ENCODE measurements at regions not wholly inside any gene's neighbourhood (a gene's known extent, or its start where the extent isn't known, plus 50 kb on each side); places are given as distances from the start of the nearest gene placed in this dataset.

DNA sequence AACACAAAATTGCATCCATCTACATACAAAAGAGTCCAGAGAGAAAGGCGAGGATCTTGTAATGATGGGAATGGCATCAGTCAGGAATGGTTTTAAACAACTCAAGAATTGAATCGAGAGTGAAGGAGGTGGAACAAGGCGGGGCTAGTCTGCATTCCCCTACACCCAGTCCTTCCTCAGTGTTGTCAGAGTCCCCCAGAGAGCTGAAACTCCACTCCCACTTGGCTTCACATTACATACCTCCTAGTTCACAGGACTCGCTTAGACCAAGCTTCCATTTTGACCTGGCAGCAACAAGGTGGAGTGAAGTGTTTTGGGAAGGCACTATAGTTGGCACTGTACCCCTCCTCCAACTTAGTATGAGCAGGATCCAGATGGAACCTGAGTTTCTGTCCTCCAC, 1273.5 kb upstream of the CRIM1 start:
- no peak for ATAC-seq
- no peaks in the 10 kb centered on the region for H3K36me3 ChIP-seq (replicated peaks in 1 of 2; ENCODE audit: insufficient read depth in 1 of 2, low read depth in 2 of 2)
- H3K4me3 ChIP-seq: no peak overlapping the region
- H3K27me3 ChIP-seq: no peaks in the 10 kb centered on the region
- no peaks in the 10 kb centered on the region for H3K9me3 ChIP-seq
- no peak for TF ChIP-seq POLR2A (IDR thresholded peaks at IDR 0.05)
- TF ChIP-seq, protein P1, sequence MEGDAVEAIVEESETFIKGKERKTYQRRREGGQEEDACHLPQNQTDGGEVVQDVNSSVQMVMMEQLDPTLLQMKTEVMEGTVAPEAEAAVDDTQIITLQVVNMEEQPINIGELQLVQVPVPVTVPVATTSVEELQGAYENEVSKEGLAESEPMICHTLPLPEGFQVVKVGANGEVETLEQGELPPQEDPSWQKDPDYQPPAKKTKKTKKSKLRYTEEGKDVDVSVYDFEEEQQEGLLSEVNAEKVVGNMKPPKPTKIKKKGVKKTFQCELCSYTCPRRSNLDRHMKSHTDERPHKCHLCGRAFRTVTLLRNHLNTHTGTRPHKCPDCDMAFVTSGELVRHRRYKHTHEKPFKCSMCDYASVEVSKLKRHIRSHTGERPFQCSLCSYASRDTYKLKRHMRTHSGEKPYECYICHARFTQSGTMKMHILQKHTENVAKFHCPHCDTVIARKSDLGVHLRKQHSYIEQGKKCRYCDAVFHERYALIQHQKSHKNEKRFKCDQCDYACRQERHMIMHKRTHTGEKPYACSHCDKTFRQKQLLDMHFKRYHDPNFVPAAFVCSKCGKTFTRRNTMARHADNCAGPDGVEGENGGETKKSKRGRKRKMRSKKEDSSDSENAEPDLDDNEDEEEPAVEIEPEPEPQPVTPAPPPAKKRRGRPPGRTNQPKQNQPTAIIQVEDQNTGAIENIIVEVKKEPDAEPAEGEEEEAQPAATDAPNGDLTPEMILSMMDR (IDR thresholded peaks at IDR 0.05): no peak
- no peak overlapping the region for H3K27ac ChIP-seq
- DNase-seq: no peak
- H3K4me1 ChIP-seq: no peaks in the 10 kb centered on the region
- 86 to 90% methylated on average over 4 of the region's 4 CpGs for WGBS, 2 donors
- intact Hi-C loops (cut with DNase I): no loop called here

DNA sequence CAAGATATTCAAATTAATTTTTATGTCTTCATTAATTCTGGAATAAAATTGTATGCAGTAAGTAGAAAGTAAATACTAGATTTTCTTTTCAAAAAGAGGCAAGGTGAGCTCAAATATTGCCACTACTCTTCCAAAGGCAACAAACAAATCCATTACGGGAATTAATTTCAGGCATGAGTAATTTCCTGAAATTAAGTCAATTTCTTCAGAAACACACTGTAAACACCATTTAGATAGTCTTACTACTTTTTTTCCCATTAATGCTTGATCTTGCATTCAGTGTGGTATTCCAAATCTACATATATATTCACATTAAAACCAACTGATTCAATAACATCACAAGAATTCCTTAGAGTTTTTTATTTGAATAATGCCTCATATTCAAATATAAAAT, 1274.0 kb upstream of the CRIM1 start:
- H3K9me3 ChIP-seq: no peaks in the 10 kb centered on the region
- H3K27ac ChIP-seq: no peak overlapping the region
- DNase-seq: no peak
- H3K27me3 ChIP-seq: no peaks in the 10 kb centered on the region
- 55 to 71% methylated on average over 1 of the region's 1 CpG for WGBS, 2 donors
- H3K4me3 ChIP-seq: no peak overlapping the region
- intact Hi-C loops (cut with DNase I): no loop called here
- ATAC-seq: no peak
- H3K4me1 ChIP-seq: no peaks in the 10 kb centered on the region
- no peaks in the 10 kb centered on the region for H3K36me3 ChIP-seq (replicated peaks in 1 of 2; ENCODE audit: insufficient read depth in 1 of 2, low read depth in 2 of 2)
- TF ChIP-seq, protein P1 (IDR thresholded peaks at IDR 0.05): no peak
- no peak for TF ChIP-seq POLR2A (IDR thresholded peaks at IDR 0.05)

DNA sequence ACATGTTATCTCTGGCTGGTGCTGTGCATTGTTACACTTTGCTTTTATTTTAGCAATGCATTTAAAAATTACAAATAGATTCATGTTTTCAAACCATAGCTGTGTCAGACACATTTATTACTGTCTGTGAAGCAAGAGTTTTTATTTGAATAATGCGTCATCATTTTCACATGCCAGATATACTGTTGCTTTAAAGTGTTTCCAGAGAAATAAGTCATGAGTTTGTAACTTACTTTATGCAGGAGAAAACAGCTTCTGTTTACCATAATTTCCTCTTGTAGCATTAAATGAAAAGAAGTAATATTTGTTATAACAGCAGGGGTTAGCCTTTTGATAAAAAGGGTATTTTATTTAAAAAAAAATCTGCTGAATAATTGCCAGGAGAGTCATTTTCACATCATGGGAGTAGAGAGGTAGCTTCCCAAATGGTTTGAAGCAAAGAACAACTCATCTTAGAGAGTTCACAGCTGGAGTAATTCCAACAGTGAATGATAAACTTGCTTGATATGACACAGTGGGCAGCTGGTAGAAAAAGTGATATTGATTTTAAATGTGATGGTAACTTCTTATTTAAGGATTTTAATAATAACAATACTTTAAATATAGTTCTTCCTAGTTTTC, 1274.5 kb upstream of the CRIM1 start:
- no peak overlapping the region for H3K27ac ChIP-seq
- no peaks in the 10 kb centered on the region for H3K9me3 ChIP-seq
- intact Hi-C loops (cut with DNase I): no loop called here
- no peaks in the 10 kb centered on the region for H3K4me1 ChIP-seq
- H3K36me3 ChIP-seq (replicated peaks in 1 of 2; ENCODE audit: insufficient read depth in 1 of 2, low read depth in 2 of 2): no peaks in the 10 kb centered on the region
- H3K4me3 ChIP-seq: no peak overlapping the region
- WGBS, 2 donors: 51 to 67% methylated on average over 1 of the region's 1 CpG
- ATAC-seq (no peak), DNase-seq (no peak)
- no peaks in the 10 kb centered on the region for H3K27me3 ChIP-seq
- TF ChIP-seq POLR2A (IDR thresholded peaks at IDR 0.05): no peak
- TF ChIP-seq, protein P1 (IDR thresholded peaks at IDR 0.05): no peak

DNA sequence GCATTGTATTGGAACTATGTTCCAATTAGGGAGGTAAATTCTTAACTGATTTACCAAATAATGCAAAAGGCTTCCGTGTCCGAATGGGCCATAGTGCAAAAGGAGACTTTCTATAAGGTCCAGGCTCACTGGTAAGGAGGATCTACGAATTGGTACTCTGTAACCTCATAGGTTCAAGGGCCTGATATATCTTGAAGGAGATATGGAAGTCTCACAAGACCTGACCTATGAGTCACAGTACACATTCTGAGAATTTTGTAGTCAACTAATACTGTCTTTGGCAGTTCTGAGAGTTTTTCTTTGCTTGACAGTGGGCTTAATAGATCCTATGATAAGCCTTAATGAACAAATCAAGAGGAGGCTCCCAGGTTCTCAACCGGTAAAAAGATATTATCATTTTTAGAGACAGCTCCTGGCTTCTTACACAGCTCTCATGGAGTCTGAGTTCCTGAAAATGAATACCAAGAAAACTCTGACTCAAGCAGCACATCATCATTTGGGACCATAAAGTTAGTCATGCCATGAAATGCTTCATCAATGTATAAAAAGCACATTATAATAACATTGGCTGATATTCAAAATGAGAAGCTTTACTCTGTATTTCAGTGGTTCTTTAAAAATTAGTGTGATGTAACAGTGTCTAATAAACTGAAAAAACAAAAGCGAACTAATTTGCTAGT, 1275.2 kb upstream of the CRIM1 start:
- 71 to 74% methylated on average over 5 of the region's 5 CpGs for WGBS, 2 donors
- no peaks in the 10 kb centered on the region for H3K9me3 ChIP-seq
- H3K36me3 ChIP-seq (replicated peaks in 1 of 2; ENCODE audit: insufficient read depth in 1 of 2, low read depth in 2 of 2): no peaks in the 10 kb centered on the region
- DNase-seq (no peak), ATAC-seq (no peak)
- H3K4me1 ChIP-seq: no peaks in the 10 kb centered on the region
- H3K27me3 ChIP-seq: no peaks in the 10 kb centered on the region
- intact Hi-C loops (cut with DNase I): no loop called here
- H3K27ac ChIP-seq: no peak overlapping the region
- no peak overlapping the region for H3K4me3 ChIP-seq
- TF ChIP-seq, protein P1 (IDR thresholded peaks at IDR 0.05): no peak
- TF ChIP-seq POLR2A (IDR thresholded peaks at IDR 0.05): no peak

DNA sequence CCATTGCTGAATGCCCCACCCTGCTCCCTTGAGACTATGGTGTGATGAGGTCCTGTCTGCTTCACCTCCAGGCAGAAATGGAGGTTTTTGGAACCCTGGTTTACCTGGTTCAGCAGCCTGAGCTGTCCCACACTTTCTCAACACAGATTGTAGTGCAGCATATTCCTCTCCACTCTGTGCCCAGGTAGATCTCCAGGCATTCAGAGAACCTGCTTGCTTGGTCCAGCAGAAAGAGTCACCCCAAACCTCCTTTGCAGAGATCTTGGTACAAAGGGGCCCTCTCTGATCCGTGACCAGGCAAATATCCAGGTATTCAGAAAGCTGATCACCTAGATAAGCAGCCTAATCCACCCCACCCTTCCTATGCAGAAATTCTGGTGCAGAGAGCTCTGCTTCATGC, 1288.2 kb upstream of the CRIM1 start:
- Histone ChIP-seq H3K36me3 (replicated peaks in 1 of 2; ENCODE audit: insufficient read depth in 1 of 2, low read depth in 2 of 2) (no peaks in the 10 kb centered on the region), H3K9me3 (no peaks in the 10 kb centered on the region), H3K27ac (no peak overlapping the region), H3K4me3 (no peak overlapping the region), H3K27me3 (no peaks in the 10 kb centered on the region), H3K4me1 (no peaks in the 10 kb centered on the region)
- intact Hi-C loops (cut with DNase I): no loop called here
- ATAC-seq (no peak), DNase-seq (no peak)
- WGBS, 2 donors: 57 to 59% methylated on average over 1 of the region's 1 CpG
- TF ChIP-seq POLR2A (IDR thresholded peaks at IDR 0.05): no peak
- TF ChIP-seq, protein P1 (IDR thresholded peaks at IDR 0.05): no peak
